ENCODE measurements at regions not wholly inside any gene's neighbourhood (a gene's known extent, or its start where the extent isn't known, plus 50 kb on each side); places are given as distances from the start of the nearest gene placed in this dataset.

DNA sequence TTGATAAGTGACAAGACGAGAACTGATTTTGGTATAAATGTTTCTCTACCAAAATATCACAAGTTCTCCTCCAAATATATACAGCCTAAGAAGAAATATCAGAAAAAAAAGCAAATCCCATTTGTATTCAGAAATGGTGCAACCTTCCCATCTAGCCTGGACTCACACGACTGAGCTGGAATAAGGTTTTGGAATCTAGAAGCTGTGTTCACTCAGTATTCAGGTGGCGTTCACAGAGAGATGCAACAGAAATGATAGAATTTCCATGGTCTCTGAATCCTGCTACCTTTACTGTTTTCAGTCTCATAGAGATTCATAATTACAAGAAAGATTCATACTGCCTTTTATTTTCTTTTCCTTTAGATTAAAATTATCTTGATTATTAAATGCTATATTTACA lies 347.2 kb upstream of the TRIB2 start:
- no peak for DNase-seq

- DNase-seq, result peak in 1 of 5 experiments; percentile 27
These were observed 340.7 kb upstream of the TRIB2 start for GRCh38 chr2:12376025-12376424.

GRCh38 chr2:12379143-12379542 lies 337.6 kb upstream of the TRIB2 start:
- no peak for DNase-seq

- no peak for DNase-seq
These were observed 335.0 kb upstream of the TRIB2 start for GRCh38 chr2:12381543-12382325.

DNA sequence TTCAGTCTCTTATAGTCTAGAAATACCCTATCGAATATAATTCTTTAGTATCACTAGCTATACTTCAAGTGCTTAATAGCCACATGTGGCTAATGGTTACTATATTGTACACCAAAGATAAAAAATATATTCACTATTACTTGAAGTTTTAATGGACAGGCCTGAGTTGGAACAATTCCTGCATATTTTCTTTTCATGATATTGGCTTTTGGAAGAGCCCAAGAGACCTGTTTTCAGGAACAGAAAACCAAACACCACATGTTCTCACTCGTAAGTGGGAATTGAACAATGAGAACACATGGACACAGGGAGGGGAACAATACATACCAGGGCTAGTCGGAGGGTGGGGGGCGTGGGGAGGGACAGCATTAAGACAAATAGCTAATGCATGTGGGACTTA lies 334.4 kb upstream of the TRIB2 start:
- DNase-seq, result no peak

GRCh38 chr2:12389344-12390045 lies 327.2 kb upstream of the TRIB2 start:
- no peak for DNase-seq

DNA sequence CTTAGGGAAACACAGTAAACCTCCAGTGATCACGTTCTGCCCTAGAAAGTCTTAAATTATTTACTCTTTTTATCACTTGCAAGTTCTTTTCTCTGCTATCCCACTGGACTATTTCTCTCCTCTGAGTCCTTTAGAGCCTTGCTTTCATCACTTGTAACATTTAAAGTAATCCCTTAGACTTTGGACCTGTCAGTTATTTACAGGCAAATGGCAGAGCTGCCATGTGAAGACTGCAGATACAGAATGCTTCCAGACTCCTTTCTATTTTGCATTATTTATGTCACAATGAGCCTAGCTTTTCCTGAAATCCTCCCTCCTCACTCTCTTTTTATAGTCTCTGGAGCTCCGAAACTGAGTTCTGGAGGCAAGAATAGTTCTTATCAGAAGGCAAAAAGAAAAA lies 325.6 kb upstream of the TRIB2 start:
- DNase-seq, result no peak

- no peak for DNase-seq
These were observed 320.0 kb upstream of the TRIB2 start for GRCh38 chr2:12396699-12397098.

DNA sequence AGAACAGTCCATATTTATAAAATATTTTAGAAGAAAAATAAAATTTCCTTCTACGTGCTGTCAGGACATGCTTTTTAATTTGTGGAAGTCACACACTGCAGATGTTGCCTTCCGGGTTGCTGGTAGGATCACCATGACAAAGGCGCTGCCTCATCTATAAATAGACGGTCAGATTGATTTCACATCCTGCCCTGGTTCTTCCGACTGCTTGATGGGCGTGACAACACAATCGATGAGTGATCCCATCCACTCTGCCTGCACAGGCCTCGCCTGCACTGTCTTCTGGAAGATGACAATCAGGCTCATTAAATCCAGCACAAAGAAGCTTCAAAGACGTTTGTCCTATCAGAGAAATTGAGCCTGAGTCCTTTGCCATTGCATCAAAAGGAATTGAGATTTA lies 318.9 kb upstream of the TRIB2 start:
- DNase-seq, result peak in 1 of 5 experiments; percentile 31

DNA sequence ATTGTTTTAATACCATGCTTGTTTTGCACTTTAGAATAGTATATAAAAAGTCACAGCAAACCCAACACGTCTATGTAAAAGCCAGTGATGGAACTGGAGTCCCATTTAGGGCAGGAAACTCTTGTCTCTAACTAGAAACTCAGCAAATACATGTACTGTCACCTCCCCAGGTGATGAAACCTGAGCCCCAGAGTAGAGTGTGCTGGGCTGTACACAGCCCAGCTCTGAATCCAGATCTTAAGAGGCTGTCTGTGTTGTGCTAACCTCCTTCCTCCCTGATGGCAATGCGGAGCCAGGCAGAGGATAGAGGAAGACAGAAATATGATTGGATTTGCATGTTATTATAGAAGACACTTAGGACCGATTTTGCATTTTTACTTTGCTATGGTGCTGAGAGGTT lies 317.5 kb upstream of the TRIB2 start:
- no peak for DNase-seq

GRCh38 chr2:12400543-12400942 lies 316.2 kb upstream of the TRIB2 start:
- DNase-seq, result no peak

GRCh38 chr2:12402440-12403139 lies 314.1 kb upstream of the TRIB2 start:
- DNase-seq, result no peak

- no peak for DNase-seq
These were observed 312.2 kb upstream of the TRIB2 start for GRCh38 chr2:12404497-12404896.

DNA sequence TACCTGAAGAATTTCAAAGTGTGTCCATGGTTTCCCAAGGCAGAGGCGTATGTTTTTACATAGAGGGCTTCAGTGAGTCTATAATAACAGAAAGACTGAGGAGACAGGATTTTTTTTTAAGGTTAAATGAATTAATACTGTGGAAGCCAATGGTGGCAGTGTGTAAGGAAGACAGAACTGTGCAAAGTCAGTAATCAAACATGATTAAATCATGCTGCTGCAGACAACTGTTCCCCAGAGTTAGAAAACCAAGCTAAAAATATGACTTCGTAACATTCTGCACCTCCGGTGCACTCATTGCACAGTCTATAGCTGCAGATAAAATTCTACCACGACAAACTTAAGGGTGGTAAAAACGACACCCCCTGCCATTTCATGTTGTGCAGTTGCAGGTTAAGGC lies 309.6 kb upstream of the TRIB2 start:
- no peak for DNase-seq

DNA sequence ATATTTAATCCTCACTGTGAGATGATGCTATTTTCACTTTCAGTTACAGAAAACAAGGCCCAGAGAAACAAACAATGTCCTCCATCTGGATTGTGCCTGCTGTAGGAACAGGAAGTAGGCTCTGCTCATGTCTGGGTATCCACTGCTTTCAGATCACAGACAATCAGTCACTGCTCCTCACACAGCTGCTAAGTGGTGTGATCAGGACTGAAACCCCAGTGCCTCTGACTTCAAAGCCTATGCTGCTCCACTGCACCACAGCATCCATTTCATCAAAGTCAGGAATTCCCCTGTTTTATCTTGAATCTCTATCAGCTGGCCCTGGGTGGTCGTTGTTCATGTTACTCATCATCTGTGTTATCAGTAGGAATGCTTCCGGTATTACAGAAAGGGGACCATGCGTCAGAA lies 303.8 kb upstream of the TRIB2 start:
- DNase-seq, result peak in 2 of 5 experiments; percentile 21 to 88

GRCh38 chr2:12415536-12415935 lies 301.2 kb upstream of the TRIB2 start:
- no peak for DNase-seq

DNA sequence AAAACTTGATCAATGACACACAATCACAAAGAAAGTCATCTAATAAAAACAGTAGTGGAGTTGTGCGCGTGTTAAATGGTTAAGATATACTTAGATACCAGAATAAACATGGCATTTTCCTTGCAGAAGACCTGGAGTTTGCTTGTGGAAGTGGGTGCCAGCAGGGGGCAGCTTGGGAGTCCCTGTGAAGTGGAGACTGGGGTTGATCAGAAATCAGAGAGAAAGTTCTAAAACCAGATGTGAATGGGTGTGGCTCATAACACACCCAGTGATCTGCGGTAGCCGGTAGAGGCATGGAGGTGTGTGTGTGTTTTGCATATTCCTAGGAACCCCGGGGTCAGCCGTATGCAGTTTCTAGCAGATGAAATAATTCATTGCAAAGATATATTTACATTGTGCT lies 300.1 kb upstream of the TRIB2 start:
- peak; percentile 22 to 85 (median 32) for DNase-seq

GRCh38 chr2:12417786-12418185 lies 298.9 kb upstream of the TRIB2 start:
- no peak for DNase-seq

DNA sequence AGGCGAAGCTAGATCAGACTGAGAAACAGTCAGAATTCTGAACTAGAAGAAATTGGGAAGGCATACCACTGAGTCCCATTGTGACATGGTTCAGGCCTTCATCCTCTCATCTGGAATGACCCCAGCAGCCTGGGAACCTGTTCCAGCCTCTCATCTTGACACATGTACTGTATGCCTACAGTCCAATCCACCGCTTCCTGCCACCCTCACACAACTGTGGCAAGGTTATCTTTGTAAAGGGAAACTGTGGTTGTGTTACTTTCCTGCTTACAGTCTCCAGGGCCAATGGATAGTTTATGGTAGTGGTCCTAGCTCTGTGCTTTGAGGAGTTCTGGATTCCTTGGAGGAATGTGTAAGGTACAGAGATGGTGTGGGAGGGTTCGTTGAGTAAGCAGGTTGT lies 296.9 kb upstream of the TRIB2 start:
- peak in 1 of 5 experiments; percentile 67 for DNase-seq

DNA sequence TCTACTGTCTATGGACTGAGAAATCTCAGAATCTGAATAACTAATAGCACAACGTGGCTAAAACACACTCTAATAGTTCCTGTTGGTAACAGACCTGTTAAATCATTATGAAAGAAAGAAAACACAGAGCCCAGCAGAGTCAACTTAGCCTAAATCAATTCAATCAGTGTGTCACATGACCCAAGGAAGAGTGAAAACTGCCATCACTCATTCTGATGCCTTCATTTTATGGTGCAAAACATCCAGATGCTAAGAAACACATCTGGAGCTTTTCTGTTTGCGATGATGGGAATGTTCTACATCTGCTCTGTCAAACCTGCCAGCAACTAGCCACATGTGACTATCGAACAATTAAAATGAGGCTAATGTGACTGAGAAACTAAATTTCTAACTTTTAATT lies 295.7 kb upstream of the TRIB2 start:
- no peak for DNase-seq

DNA sequence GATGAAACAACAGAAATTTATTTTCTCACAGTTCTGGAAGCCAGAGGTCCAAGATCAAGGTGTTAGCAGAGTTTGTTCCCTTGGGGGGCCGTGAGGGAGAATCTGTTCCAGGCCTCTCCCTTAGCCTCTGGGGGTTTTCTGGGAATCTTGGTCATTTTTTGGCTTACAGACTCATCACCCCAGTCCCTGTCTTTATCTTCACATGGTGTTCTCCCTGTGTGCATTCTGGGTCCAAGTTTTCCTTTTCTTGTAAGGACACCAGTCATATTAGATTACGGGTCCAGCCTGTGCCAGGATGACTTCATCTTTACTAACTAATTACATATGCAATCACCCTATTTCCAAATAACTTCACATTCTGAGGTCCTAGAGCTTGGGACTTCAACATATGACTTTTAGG lies 292.5 kb upstream of the TRIB2 start:
- no peak for DNase-seq

- no peak for DNase-seq
These were observed 291.9 kb upstream of the TRIB2 start for GRCh38 chr2:12424809-12425208.

DNA sequence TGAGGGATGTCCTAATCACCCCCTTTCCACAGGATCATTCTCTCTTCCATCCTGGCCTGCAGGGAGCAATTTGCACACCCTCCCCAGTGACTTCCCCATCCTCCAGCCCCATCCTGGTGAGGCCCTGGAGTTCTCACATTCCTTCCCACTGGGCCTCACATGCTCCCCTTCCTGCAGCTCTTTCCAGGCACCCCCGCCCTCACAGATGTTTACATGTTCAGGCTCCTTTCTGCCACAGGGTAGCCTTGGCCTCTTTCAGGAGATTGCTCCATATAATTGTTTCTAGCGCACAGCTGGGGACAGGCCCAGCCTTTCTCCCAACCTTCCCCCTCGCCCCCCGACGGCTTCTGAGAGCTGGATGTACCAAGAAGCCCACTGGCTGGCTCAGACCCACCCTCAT lies 288.4 kb upstream of the TRIB2 start:
- DNase-seq, result no peak

DNA sequence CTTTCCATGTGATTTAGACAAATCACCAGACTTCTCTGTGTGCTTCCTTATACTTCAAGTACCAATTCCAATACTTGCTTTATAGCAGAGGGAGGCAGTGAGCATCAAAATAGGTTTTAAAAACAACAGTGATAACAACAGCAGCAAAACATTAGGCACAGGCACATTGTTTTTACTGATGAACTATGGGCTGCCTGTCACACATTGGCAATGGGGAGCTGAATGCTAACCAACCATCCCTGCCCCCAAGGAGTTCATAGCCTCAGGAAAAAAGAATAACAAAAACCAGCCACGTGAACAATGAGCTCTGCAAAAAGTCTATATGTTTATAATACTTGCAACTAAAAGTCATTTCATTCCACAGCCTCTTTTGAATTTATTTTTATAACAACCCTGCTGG lies 287.9 kb upstream of the TRIB2 start:
- no peak for DNase-seq

Measured in T-helper 2 cell (primary cell).